ENCODE measurements at regions not wholly inside any gene's neighbourhood (a gene's known extent, or its start where the extent isn't known, plus 50 kb on each side); places are given as distances from the start of the nearest gene placed in this dataset.
A peak's percentile ranks its signal among the peaks of the same experiment; 100 is the strongest.
"Not testable (repeated sequence)": the region's sequence is repeated elsewhere in the genome, so short reads cannot be mapped to it uniquely, and the experiment has no call there.

DNA sequence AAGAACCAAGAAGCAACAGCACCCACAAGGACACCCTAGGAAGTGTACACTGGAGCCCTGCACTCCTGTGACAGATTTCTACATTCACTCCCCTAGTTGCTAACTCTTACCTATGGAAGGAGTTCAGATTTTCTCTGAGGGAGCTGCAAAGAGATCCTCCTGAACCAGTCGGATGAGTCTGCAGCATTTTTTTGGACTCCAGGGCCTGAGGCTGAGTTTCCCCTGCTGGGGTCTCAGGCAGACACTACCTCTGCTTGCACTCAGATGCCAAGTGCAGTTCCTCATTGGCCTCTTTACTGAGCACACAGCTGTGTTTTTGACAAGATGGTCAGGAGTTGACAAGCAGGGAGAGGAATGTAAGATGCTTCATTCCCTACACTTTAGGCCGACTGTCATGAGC, 153.2 kb upstream of the RBM19 start:
- no peaks in the 10 kb centered on the region for H3K36me3 ChIP-seq
- DNase-seq: no peak
- H3K4me3 ChIP-seq: no peak overlapping the region
- no peaks in the 10 kb centered on the region for H3K27me3 ChIP-seq
- no peaks in the 10 kb centered on the region for H3K9me3 ChIP-seq

- DNase-seq: no peak
- Histone ChIP-seq H3K36me3 (no peaks in the 10 kb centered on the region), H3K4me3 (no peak overlapping the region), H3K9me3 (no peaks in the 10 kb centered on the region), H3K27me3 (no peaks in the 10 kb centered on the region)
Measured at GRCh38 chr12:114096461-114096860, 130.3 kb upstream of the RBM19 start.

DNA sequence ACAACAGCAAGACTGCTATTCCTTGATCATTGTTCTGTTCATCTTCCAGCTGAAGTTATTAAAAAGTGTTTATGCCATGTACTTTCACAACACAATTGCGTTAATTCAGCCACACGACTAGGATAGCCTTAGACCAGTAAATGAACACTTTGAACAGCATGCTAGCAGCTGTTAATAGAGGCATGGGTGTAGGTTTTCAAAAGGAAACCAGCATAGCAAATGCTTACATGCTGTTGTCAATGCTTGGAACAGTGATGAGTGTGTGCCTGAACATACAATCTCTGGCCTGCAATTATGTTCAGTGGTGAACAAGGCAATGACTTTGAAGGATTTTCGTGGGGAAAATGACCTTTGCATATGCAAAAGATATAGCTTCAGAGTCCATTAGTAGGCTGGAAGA, 127.4 kb upstream of the RBM19 start:
- no peaks in the 10 kb centered on the region for H3K36me3 ChIP-seq
- DNase-seq: no peak
- H3K4me3 ChIP-seq: no peak overlapping the region
- no peaks in the 10 kb centered on the region for H3K9me3 ChIP-seq
- no peaks in the 10 kb centered on the region for H3K27me3 ChIP-seq

DNA sequence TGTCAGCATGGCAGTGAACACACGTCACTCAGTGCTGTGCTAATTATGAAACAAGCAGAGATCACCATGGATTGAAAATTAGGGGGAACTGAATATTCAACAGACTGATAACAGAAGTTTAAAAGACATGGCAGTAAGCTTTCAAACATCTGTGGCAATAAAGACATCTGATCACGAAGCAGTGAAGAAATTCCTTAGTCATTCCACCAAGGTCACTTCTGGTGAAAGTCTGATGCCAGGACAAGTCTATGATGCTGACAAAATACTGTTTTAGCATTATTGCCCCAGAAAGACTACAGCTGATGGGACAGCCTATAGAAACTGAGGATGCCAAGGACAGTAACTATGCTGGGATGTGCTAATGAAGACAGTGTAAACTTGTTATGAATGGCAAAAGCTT, 126.9 kb upstream of the RBM19 start:
- no peak for DNase-seq
- Histone ChIP-seq H3K36me3 (no peaks in the 10 kb centered on the region), H3K4me3 (no peak overlapping the region), H3K27me3 (no peaks in the 10 kb centered on the region), H3K9me3 (no peaks in the 10 kb centered on the region)

- Histone ChIP-seq H3K4me3 (no peak overlapping the region), H3K27me3 (no peaks in the 10 kb centered on the region), H3K9me3 (no peaks in the 10 kb centered on the region), H3K36me3 (no peaks in the 10 kb centered on the region)
- no peak for DNase-seq
Measured at GRCh38 chr12:114090211-114090610, 124.1 kb upstream of the RBM19 start.

- Histone ChIP-seq H3K27me3 (no peaks in the 10 kb centered on the region), H3K9me3 (no peaks in the 10 kb centered on the region), H3K36me3 (no peaks in the 10 kb centered on the region), H3K4me3 (no peak overlapping the region)
- no peak for DNase-seq
Measured at GRCh38 chr12:114073076-114073475, 107.0 kb upstream of the RBM19 start.

GRCh38 chr12:114069507-114069906, 103.4 kb upstream of the RBM19 start:
- Histone ChIP-seq H3K27me3 (no peaks in the 10 kb centered on the region), H3K36me3 (no peaks in the 10 kb centered on the region)
- DNase-seq: no peak

DNA sequence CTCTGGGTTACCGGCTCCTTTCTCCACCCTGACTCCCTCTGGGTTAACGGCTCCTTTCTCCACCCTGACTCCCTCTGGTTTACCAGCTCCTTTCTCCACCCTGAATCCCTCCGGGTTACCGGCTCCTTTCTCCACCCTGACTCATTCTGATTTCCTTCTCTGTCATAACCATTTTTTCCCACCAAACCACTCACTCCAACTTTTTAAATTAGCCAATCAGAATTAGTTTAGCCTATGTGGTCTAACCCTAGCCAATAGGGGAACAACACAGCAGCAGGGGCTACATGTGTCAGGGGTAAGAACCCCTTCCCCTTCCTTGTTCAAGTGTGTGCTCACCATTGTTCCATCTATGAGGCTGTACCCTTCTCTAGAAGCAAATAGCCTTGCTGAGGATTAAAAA, 98.4 kb upstream of the RBM19 start:
- DNase-seq: no peak
- H3K36me3 ChIP-seq: no peaks in the 10 kb centered on the region
- no peaks in the 10 kb centered on the region for H3K27me3 ChIP-seq
- H3K9me3 ChIP-seq: no peaks in the 10 kb centered on the region
- H3K4me3 ChIP-seq: no peak overlapping the region

More at GRCh38 chr12:114069507-114069906, 103.4 kb upstream of the RBM19 start:
- Histone ChIP-seq H3K9me3 (no peaks in the 10 kb centered on the region), H3K4me3 (no peak overlapping the region)

DNA sequence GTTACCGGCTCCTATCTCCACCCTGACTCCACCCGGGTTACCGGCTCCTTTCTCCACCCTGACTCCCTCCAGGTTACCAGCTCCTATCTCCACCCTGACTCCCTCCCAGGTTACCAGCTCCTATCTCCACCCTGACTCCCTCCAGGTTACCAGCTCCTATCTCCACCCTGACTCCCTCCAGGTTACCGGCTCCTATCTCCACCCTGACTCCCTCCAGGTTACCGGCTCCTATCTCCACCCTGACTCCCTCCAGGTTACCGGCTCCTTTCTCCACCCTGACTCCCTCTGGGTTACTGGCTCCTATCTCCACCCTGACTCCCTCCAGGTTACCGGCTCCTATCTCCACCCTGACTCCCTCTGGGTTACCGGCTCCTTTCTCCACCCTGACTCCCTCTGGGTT, 97.9 kb upstream of the RBM19 start:
- H3K4me3 ChIP-seq, DNase-seq, H3K27me3 ChIP-seq, H3K9me3 ChIP-seq, H3K36me3 ChIP-seq: not testable (repeated sequence)

- no peaks in the 10 kb centered on the region for H3K27me3 ChIP-seq
- no peak overlapping the region for H3K4me3 ChIP-seq
- H3K36me3 ChIP-seq: no peaks in the 10 kb centered on the region
- H3K9me3 ChIP-seq: no peaks in the 10 kb centered on the region
- DNase-seq: no peak
Measured at GRCh38 chr12:114063435-114063834, 97.3 kb upstream of the RBM19 start.

- H3K9me3 ChIP-seq, H3K4me3 ChIP-seq, H3K36me3 ChIP-seq, H3K27me3 ChIP-seq: not testable (repeated sequence)
- DNase-seq: peak; percentile 10
Measured at GRCh38 chr12:114056351-114056750, 90.2 kb upstream of the RBM19 start.

DNA sequence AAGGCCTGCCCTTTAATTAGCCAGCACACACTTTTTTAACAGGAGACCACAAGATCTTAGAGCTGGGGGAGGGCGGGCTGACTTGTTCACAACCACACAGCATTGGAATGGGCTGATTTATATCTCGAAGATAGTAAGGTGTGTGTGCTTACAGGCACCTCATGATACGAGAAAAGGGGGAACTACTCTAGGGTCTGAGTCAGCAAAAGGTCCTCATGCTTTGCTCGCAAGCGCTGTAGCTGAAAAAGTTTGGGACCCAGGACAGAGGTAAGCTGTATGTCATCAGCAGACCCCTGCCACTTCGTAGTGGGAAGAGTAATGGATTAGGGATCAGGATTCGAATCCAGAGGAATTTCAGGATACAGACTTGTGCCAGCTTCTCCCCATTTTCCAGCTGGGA, 88.9 kb upstream of the RBM19 start:
- no peak for DNase-seq
- Histone ChIP-seq H3K27me3 (no peaks in the 10 kb centered on the region; the same call in 1 of the 2 replicates), H3K36me3 (no peaks in the 10 kb centered on the region), H3K9me3 (no peaks in the 10 kb centered on the region), H3K4me3 (no peak overlapping the region)

DNA sequence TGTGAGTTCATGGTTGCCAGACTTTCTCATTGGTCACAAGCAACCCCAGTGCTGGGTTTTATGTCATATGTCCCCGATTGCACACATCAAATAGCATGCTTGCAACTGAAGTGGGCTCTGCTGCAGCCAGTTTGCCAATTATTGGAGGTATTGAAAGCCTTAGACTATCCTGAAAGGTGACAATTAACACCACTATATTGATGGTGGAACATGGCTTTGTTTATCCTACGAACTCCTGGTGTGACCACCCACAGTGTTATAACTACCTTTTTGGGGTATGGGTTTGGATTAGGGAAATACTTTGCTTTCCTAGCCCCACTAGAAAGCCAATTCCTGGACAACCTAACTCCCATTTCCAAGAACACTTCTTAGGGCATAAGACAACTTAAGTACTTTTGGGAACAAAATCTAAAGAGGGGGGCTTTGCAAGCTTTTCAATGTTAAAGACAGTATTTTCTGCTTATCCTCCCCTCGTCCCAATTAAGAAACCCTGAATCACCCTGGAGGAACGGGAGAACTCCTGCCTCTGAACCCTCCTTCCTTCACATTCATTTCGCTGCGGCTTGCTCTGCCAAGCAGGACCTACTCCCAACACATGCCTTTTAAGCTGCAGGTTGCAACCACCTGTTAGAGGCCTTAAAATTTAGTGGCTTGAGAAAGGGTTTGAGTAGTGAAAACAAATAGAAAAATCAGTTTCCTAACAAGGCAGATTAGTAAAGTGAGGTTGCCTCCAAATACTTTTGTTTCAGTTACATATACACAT, 80.3 kb upstream of the RBM19 start:
- Histone ChIP-seq H3K4me3 (no peak overlapping the region), H3K9me3 (no peaks in the 10 kb centered on the region), H3K27me3 (peaks cover 6% of the 10 kb centered on the region; the same call in 1 of the 2 replicates), H3K36me3 (no peaks in the 10 kb centered on the region)
- DNase-seq: no peak

- peaks cover 6% of the 10 kb centered on the region; the same call in 1 of the 2 replicates for H3K27me3 ChIP-seq
- H3K9me3 ChIP-seq: no peaks in the 10 kb centered on the region
- no peak overlapping the region for H3K4me3 ChIP-seq
- H3K36me3 ChIP-seq: no peaks in the 10 kb centered on the region
- DNase-seq: no peak
Measured at GRCh38 chr12:114045349-114045748, 79.2 kb upstream of the RBM19 start.

DNA sequence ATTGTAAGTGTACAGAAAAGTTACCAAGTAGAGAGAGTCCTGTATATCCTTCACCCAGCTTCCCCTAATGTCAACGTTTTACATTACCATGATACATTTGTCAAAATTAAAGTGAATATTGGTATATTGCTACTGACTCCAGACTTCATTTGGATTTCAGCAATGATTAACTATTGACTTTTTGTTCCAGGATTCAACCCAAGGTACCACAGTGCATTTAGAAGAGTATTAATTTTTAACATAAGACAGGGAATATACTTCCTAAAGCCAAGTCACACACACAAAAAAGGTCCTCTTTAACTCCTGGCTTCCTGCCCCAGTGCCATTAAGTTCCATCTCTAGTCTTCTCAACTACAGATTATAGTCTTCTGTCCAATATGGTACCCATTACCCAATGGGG, 75.5 kb upstream of the RBM19 start:
- H3K36me3 ChIP-seq: no peaks in the 10 kb centered on the region
- no peaks in the 10 kb centered on the region for H3K9me3 ChIP-seq
- no peak for DNase-seq
- H3K4me3 ChIP-seq: no peak overlapping the region
- peaks cover 6% of the 10 kb centered on the region; the same call in 1 of the 2 replicates for H3K27me3 ChIP-seq

DNA sequence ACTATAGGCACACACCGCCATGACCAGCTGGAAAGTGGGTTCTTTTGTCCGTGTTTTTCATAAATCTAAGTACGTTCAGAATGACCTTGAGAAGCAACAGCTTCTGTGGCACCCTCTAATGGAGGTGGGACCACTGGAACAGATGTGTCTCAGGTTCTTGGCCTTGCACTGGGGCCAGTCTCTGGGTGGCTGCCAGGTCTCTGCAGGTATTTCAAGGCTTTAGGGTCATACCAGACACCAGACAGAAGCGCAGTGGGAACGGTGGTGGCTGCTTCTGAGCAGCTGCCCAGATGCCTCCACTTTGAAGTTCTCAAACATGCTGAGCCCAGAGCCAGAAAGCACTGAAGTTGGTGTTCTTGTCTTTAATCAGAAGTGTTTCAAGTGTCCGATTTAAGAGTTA, 75.0 kb upstream of the RBM19 start:
- no peaks in the 10 kb centered on the region for H3K36me3 ChIP-seq
- peaks cover 6% of the 10 kb centered on the region; the same call in 1 of the 2 replicates for H3K27me3 ChIP-seq
- DNase-seq: no peak
- H3K4me3 ChIP-seq: no peak overlapping the region
- no peaks in the 10 kb centered on the region for H3K9me3 ChIP-seq

- H3K27me3 ChIP-seq: no peaks in the 10 kb centered on the region; the same call in 1 of the 2 replicates
- no peak for DNase-seq
- no peaks in the 10 kb centered on the region for H3K9me3 ChIP-seq
- no peak overlapping the region for H3K4me3 ChIP-seq
- H3K36me3 ChIP-seq: no peaks in the 10 kb centered on the region
Measured at GRCh38 chr12:114038962-114039361, 72.8 kb upstream of the RBM19 start.

DNA sequence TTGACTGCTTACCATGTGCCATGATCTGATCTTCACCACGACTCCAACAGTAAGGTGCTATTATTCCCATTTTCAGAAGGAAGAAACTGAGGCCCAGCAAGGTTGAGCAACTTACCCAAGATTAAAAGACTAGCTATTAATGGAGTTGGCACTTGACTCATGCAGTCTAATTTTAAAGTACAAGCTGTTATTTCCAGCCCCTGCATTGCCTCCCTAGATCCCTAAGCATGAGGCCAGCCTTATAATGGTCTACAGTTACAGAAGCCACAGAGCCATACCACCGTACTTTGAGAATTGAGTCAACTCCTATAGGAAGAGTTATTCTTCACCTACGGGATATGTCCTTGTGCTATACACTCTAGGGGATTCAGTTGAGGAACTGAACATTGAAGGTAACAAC, 66.7 kb upstream of the RBM19 start:
- Histone ChIP-seq H3K4me3 (no peak overlapping the region), H3K27me3 (no peaks in the 10 kb centered on the region), H3K9me3 (no peaks in the 10 kb centered on the region), H3K36me3 (no peaks in the 10 kb centered on the region)
- DNase-seq: no peak
